Astrocyte (in vitro differentiated cells and primary cell): ENCODE measurements at regions not wholly inside any gene's neighbourhood (a gene's known extent, or its start where the extent isn't known, plus 50 kb on each side); places are given as distances from the start of the nearest gene placed in this dataset.

Source experiments
- CTCF ChIP-seq: IDR thresholded peaks from 2 replicates; pipeline ENCODE4 v1.5.1; 2011; ENCODE audit warnings: low read depth, mild to moderate bottlenecking, inconsistent platforms, low read length, moderate library complexity; ENCODE audit not compliant: insufficient read depth
- EZH2 ChIP-seq: IDR thresholded peaks from 2 replicates; pipeline ENCODE4 v1.6.1; 2012; ENCODE audit warnings: mild to moderate bottlenecking, low read length, inconsistent platforms; ENCODE audit not compliant: insufficient read depth

- TF ChIP-seq CTCF (no peak), EZH2 (no peak)
Measured at GRCh38 chr1:36576551-36577110, 93.9 kb upstream of the CSF3R start.
